Frontal cortex (tissue), 3 donors: ENCODE measurements at regions not wholly inside any gene's neighbourhood (a gene's known extent, or its start where the extent isn't known, plus 50 kb on each side); places are given as distances from the start of the nearest gene placed in this dataset.

Source experiments
- DNase-seq, 2 donors: peaks; one replicate each; pipeline ENCODE4 v3.0.0; 2012; ENCODE audit warnings: low spot score in 2 of 2
- FAIRE-seq: peaks from 2 replicates; lab custom pipeline; 2012; peaks lifted over from hg19 to GRCh38; lab: Jason Lieb, UNC
- donor health status: control.
- donor health status: control.
- donor health status: control.

- DNase-seq: no peak
- FAIRE-seq: no peak
Observed at GRCh38 chr2:151096235-151096634, 165.4 kb downstream of the RBM43 start.

GRCh38 chr2:151095463-151095862 lies 166.2 kb downstream of the RBM43 start:
- FAIRE-seq (no peak), DNase-seq (no peak)

GRCh38 chr2:151091583-151091982 lies 170.1 kb downstream of the RBM43 start:
- FAIRE-seq: no peak
- DNase-seq: no peak

- FAIRE-seq (no peak), DNase-seq (no peak)
Observed at GRCh38 chr2:151087377-151087776, 174.3 kb downstream of the RBM43 start.

- no peak for DNase-seq
- FAIRE-seq: no peak
Observed at GRCh38 chr2:151085181-151085611, 176.5 kb downstream of the RBM43 start.

GRCh38 chr2:151083856-151084795 lies 177.5 kb downstream of the RBM43 start:
- FAIRE-seq: no peak

GRCh38 chr2:151078889-151079288 lies 182.8 kb downstream of the RBM43 start:
- DNase-seq (no peak), FAIRE-seq (no peak)

More at GRCh38 chr2:151083856-151084795, 177.5 kb downstream of the RBM43 start:
- DNase-seq: no peak

GRCh38 chr2:151071906-151072305 lies 189.8 kb downstream of the RBM43 start:
- DNase-seq: no peak
- no peak for FAIRE-seq

- no peak for FAIRE-seq
- DNase-seq: no peak
Observed at GRCh38 chr2:151071382-151071781, 190.3 kb downstream of the RBM43 start.

- FAIRE-seq: no peak
- DNase-seq: no peak
Observed at GRCh38 chr2:151070253-151070652, 191.4 kb downstream of the RBM43 start.

- FAIRE-seq: no peak
- no peak for DNase-seq
Observed at GRCh38 chr2:151067658-151068369, 193.8 kb downstream of the RBM43 start.

GRCh38 chr2:151063271-151063670 lies 198.4 kb downstream of the RBM43 start:
- FAIRE-seq: no peak
- DNase-seq: no peak

- DNase-seq (no peak), FAIRE-seq (no peak)
Observed at GRCh38 chr2:151060287-151060686, 201.4 kb downstream of the RBM43 start.

- DNase-seq: no peak
- no peak for FAIRE-seq
Observed at GRCh38 chr2:151056870-151057269, 204.8 kb downstream of the RBM43 start.

GRCh38 chr2:151053661-151053990 lies 208.0 kb downstream of the RBM43 start:
- FAIRE-seq: no peak

GRCh38 chr2:151052850-151053660 lies 208.6 kb downstream of the RBM43 start:
- no peak for FAIRE-seq
- DNase-seq: no peak

More at GRCh38 chr2:151053661-151053990, 208.0 kb downstream of the RBM43 start:
- no peak for DNase-seq

GRCh38 chr2:151051574-151052220 lies 210.0 kb downstream of the RBM43 start:
- FAIRE-seq: no peak
- DNase-seq: peak in 1 of 2 donors; percentile 23

GRCh38 chr2:151049746-151050145 lies 211.9 kb downstream of the RBM43 start:
- DNase-seq (no peak), FAIRE-seq (no peak)

GRCh38 chr2:151048331-151049054 lies 213.2 kb downstream of the RBM43 start:
- FAIRE-seq: no peak
- no peak for DNase-seq
